IgD-negative memory B cell (primary cell): ENCODE measurements at regions not wholly inside any gene's neighbourhood (a gene's known extent, or its start where the extent isn't known, plus 50 kb on each side); places are given as distances from the start of the nearest gene placed in this dataset.
"Not testable (repeated sequence)": the region's sequence is repeated elsewhere in the genome, so short reads cannot be mapped to it uniquely, and the experiment has no call there.

Source experiments
- H3K27ac Mint-ChIP-seq, 3 donors: one replicate each; pipeline ENCODE4 v1.8.0; 2020 to 2022; ENCODE audit warnings: mild to moderate bottlenecking in 3 of 3, mixed read lengths in 3 of 3, moderate library complexity in 1 of 3
- H3K27me3 Mint-ChIP-seq: one replicate; pipeline ENCODE4 v1.8.0; 2021; ENCODE audit warnings: mixed read lengths
- H3K36me3 Mint-ChIP-seq: one replicate; pipeline ENCODE4 v1.8.0; 2020; ENCODE audit warnings: mild to moderate bottlenecking, mixed read lengths
- H3K4me1 Mint-ChIP-seq, 3 donors: one replicate each; pipeline ENCODE4 v1.8.0; 2020 to 2022; ENCODE audit warnings: mixed read lengths in 3 of 3, mild to moderate bottlenecking in 1 of 3
- H3K4me3 Mint-ChIP-seq, 4 donors: one replicate each; pipeline ENCODE4 v1.8.0; 2020 to 2022; ENCODE audit warnings: mild to moderate bottlenecking in 4 of 4, mixed read lengths in 4 of 4, moderate library complexity in 3 of 4
- H3K9me3 Mint-ChIP-seq, 3 donors: one replicate each; pipeline ENCODE4 v1.8.0; 2020 to 2021; ENCODE audit warnings: mixed read lengths in 3 of 3, mild to moderate bottlenecking in 1 of 3

DNA sequence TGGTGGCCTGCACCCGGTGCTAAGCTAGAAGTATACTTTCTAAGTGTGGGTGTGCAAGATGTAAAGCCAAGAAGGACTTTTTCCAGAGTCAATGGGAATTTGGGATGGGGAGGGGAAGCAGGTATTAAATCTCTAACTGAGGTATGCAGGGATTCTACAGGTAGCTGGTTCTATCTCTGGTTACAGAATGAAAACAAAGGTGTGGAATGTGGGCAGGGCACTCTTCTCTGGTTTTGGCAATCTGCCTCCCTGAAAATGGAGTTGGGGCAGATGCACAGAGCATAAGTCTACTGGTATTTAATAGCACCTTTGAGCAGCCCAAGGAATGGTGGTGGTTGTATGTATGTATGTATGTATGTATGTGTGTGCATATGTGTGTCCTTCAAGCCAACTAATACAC lies 66.7 kb upstream of the PPP1R12A start:
- H3K9me3 Mint-ChIP-seq: peaks cover 0 to 1% (median 0%) of the 10 kb centered on the region in 3 donors
- H3K4me1 Mint-ChIP-seq: peaks cover 9 to 10% (median 9%) of the 10 kb centered on the region in 3 donors
- H3K27me3 Mint-ChIP-seq: no peaks in the 10 kb centered on the region
- H3K4me3 Mint-ChIP-seq: no peak overlapping the region
- no peak overlapping the region for H3K27ac Mint-ChIP-seq
- no peaks in the 10 kb centered on the region for H3K36me3 Mint-ChIP-seq

DNA sequence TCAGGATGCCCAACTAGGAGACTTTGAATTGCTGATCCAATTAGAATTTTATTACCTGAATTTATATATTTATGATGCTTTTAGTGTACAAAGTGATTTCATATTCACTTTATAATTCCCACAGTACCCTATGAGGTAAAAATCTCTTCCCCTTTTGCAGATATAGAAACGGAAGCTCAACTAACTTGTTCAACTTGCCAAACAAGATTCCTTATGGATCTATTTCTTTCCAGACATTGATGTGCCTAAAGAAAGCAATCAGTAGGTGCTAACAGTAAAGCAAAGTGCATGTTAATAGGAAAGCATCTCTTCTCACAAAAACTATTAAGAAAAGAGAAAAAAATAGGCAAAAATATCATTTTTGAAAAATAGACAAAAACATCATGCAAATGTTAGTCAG lies 65.9 kb upstream of the PPP1R12A start:
- Mint-ChIP-seq H3K27me3 (no peaks in the 10 kb centered on the region), H3K4me1 (peaks cover 9 to 10% (median 9%) of the 10 kb centered on the region in 3 donors), H3K27ac (no peak overlapping the region), H3K36me3 (no peaks in the 10 kb centered on the region), H3K4me3 (no peak overlapping the region), H3K9me3 (peaks cover 0 to 2% (median 0%) of the 10 kb centered on the region in 3 donors)

DNA sequence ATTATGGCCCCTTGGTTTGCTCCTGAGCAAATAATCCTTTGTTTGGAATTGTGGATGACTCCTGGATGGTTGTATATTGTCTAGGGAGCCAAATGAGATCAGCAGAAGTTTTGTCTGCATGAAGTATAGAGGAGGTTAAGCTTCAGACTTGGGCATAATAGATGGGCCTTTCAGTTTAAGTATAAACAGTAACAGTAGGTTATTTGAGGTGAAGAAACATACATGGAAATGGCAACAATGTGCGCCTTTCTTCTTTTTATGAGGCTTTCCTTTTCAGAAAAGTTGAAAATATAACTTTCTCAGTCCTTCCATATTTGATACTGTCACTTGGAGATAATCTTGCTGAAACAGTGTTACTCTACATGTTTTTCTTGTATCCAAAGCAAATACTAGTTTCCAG lies 63.7 kb upstream of the PPP1R12A start:
- peaks cover 9 to 10% (median 9%) of the 10 kb centered on the region in 3 donors for H3K4me1 Mint-ChIP-seq
- no peak overlapping the region for H3K27ac Mint-ChIP-seq
- H3K27me3 Mint-ChIP-seq: no peaks in the 10 kb centered on the region
- H3K36me3 Mint-ChIP-seq: no peaks in the 10 kb centered on the region
- H3K4me3 Mint-ChIP-seq: no peak overlapping the region
- peaks cover 0 to 4% (median 0%) of the 10 kb centered on the region in 3 donors for H3K9me3 Mint-ChIP-seq

DNA sequence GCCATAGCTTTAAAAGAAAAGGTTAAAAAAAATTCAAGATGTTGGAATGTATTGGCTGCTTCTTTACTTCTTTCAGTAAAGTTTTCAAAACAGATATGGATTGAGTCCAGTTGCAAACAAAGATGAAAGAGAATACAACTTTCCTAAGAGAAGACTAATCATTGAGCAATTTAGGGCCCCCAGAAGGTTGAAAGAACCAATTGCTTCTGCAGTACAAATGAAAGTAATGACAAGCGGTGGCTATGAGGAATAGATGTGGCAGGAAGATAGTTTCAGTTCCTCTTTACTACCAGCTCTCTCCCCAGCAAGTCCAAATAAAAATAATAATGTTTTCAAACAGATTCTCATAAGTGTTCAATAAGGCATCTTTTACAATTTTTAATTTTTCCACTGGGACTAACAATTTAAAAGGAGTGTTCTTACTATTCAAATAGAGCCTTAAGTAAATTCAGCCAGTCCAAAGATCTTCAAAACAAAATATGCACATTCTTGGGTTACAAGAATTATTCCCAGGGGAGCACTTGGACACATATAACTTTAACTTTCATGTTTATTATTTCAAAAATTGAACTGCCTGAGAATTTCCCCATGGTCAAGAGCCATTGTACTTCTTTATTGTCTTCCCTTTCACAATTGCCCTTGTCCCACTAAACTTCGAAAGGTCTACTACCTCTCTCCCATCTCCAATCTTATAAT lies 62.3 kb upstream of the PPP1R12A start:
- Mint-ChIP-seq H3K4me1 (peaks cover 9 to 10% (median 9%) of the 10 kb centered on the region in 3 donors), H3K36me3 (no peaks in the 10 kb centered on the region), H3K9me3 (peaks cover 0 to 4% (median 0%) of the 10 kb centered on the region in 3 donors), H3K27ac (peak overlapping the region in 1 of 3 donors; percentile 1), H3K4me3 (no peak overlapping the region), H3K27me3 (no peaks in the 10 kb centered on the region)

DNA sequence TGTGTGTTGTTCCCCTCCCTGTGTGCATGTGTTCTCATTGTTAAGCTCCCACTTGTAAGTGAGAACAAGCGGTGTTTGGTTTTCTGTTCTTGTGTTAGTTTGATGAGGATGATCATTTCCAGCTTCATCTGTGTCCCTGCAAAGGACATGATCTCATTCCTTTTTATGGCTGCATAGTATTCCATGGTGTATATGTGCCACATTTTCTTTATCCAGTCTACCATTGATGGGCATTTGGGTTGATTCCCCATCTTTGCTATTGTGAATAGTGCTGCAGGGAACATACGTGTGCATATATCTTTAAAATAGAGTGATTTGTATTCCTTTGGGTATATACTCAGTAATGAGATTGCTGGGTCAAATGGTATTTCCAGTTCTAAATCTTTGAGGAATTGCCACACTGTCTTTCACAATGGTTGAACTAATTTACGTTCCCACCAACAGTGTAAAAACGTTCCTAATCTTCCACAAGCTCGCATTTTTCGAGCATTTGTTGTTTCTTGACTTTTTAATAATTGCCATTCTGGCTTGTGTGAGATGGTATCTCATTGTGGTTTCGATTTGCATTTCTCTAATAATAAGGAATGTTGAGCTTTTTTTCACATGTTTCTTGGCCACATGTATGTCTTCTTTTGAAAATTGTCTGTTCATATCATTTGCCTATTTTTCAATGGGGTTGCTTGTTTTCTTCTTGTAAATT lies 60.6 kb upstream of the PPP1R12A start:
- H3K27me3 Mint-ChIP-seq, H3K4me3 Mint-ChIP-seq, H3K9me3 Mint-ChIP-seq, H3K36me3 Mint-ChIP-seq, H3K27ac Mint-ChIP-seq: not testable (repeated sequence)
- peaks cover 9 to 10% (median 10%) of the 10 kb centered on the region in 3 donors for H3K4me1 Mint-ChIP-seq

DNA sequence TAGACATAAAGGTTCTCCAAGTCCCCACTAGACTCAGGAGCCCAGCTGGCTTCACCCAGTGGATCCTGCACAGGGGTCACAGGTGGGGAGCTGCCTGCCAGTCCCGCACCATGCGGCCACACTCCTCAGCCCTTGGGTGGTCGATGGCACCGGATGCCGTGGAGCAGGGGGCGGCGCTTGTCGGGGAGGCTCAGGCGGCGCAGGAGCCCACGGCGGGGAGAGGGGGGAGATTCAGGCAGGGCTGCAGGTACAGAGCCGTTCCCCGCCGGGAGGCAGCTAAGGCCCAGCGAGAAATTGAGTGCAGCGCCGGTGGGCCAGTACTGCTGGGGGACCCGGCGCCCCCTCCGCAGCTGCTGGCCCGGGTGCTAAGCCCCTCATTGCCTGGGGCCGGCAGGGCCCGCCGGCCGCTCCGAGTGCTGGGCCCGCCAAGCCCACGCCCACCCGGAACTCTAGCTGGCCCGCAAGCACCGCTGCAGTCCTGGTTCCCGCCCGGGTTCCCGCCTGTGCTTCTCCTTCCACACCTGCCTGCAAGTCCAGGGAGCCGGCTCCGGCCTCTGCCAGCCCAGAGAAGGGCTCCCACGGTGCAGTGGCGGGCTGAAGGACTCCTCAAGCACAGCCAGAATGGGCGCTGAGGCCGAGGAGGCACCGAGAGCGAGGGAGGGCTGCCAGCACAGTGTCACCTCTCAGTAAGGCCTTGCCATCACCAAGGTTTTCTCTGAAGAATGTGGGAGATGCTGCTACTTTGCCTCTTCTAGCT lies 58.4 kb upstream of the PPP1R12A start:
- Mint-ChIP-seq H3K27me3 (peaks cover 2% of the 10 kb centered on the region), H3K27ac (no peak overlapping the region), H3K4me3 (no peak overlapping the region), H3K36me3 (no peaks in the 10 kb centered on the region), H3K9me3 (peaks cover 0 to 2% (median 2%) of the 10 kb centered on the region in 3 donors), H3K4me1 (peaks cover 9 to 10% (median 10%) of the 10 kb centered on the region in 3 donors)

DNA sequence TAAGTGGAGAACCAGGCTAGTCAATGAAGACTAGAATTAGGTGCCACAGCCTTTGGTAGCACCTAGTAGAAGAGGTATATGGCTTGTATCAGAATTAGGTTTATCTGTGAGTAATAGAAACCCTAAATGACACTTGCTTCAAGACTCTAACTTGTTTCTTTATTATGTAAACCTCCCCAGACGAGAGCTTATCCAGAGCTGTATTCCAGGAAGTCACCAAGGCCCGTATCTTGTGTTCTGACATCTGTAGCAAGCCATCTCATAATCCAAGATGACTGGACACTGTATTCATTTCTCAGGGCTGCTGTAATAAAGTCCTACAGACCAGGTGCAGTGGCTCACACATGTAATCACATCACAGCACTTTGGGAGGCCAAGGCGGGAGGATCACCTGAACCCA lies 56.7 kb upstream of the PPP1R12A start:
- Mint-ChIP-seq H3K9me3 (peaks cover 0 to 2% (median 2%) of the 10 kb centered on the region in 3 donors), H3K4me3 (no peak overlapping the region), H3K27ac (no peak overlapping the region), H3K27me3 (peaks cover 5% of the 10 kb centered on the region), H3K4me1 (peaks cover 0 to 1% (median 0%) of the 10 kb centered on the region in 3 donors), H3K36me3 (no peaks in the 10 kb centered on the region)

DNA sequence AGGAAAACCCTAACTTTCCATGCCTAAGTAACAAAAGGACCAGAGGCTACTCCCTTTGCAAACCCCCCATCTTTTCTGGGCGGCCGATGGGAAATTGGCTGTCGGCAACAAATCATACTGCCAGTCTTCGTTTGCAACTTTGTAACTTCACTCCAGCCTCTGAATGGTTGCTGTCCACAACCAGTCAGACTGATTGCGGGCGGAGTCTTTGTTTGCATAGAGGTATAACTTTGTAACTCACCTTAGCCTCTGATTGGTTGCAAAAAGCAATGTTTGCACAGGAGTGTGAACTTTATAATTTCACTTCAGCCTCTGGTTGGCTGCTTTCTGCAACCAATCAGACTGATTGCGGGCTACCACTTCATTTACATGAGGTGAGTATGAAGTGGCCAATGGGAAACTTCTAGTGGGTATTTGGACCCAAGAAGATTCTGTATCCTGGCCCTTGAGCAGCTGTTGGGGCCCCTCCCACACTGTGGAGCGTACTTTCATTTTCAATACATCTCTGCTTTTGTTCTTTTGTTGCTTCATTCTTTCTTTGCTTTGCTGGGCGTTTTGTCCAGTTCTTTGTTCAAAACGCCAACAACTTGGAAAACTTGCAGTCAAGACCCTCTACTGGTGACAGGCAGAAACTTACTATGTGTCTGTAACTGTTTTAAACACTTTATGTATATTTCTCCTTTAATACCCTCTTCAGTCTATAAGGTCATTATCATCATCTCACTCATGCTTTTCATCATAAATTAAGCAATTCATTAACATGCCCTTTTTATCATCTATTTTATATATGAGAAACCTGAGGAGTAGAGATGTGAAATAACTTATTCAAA lies 55.8 kb upstream of the PPP1R12A start:
- not testable (repeated sequence) for H3K36me3 Mint-ChIP-seq

DNA sequence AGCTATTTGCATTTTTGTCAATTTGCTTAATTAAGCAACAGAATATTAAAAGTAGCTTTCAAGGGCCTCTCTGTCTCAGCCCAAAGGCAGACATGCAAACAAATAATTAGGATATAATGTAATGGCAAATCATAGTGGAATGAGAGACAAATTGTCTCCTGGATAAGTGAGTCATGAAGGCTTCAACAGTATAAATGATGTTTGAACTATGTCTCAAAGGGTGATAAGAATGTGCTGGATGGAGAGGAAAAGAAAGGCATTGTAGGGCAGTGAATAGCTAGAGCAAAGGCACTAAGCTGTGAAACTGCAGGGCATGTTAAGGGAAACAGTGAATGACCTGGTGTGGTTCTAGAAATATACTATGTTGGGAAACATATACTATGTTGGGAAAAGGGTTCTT lies 53.5 kb upstream of the PPP1R12A start:
- Mint-ChIP-seq H3K36me3 (no peaks in the 10 kb centered on the region), H3K27ac (no peak overlapping the region), H3K4me3 (no peak overlapping the region), H3K9me3 (peaks cover 0 to 2% (median 0%) of the 10 kb centered on the region in 3 donors), H3K4me1 (peaks cover 0 to 1% (median 0%) of the 10 kb centered on the region in 3 donors), H3K27me3 (peaks cover 13% of the 10 kb centered on the region)

More for the DNA sequence above, 55.8 kb upstream of the PPP1R12A start:
- H3K4me1 Mint-ChIP-seq, H3K9me3 Mint-ChIP-seq, H3K27me3 Mint-ChIP-seq, H3K27ac Mint-ChIP-seq, H3K4me3 Mint-ChIP-seq: not testable (repeated sequence)

DNA sequence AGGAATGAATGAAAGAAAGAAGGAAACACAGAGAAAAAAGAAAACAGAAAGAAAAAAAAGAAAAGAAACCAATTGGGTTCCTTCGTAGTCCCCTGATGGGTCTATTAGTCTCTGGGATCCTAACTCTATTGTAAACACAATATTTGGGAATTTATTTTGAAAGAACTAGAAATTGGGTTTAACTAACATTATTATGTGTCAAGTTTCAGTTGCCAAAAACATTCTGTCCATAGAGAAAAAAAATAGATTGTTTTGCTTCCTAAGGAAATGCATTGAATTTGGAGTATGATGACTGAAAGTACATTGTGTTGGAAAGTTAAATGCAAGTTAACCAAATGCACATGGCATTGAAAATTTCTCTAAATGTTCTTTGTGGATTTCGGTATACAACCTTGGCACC lies 52.8 kb upstream of the PPP1R12A start:
- peaks cover 0 to 2% (median 0%) of the 10 kb centered on the region in 3 donors for H3K9me3 Mint-ChIP-seq
- no peaks in the 10 kb centered on the region for H3K36me3 Mint-ChIP-seq
- peaks cover 13% of the 10 kb centered on the region for H3K27me3 Mint-ChIP-seq
- H3K27ac Mint-ChIP-seq: no peak overlapping the region
- H3K4me3 Mint-ChIP-seq: no peak overlapping the region
- H3K4me1 Mint-ChIP-seq: peaks cover 0 to 1% (median 0%) of the 10 kb centered on the region in 3 donors
